Middle frontal gyrus (tissue), 1 donor: ENCODE measurements at regions not wholly inside any gene's neighbourhood (a gene's known extent, or its start where the extent isn't known, plus 50 kb on each side); places are given as distances from the start of the nearest gene placed in this dataset.

Experiments
- DNase-seq: peaks from one replicate; pipeline ENCODE4 v3.0.0-alpha.2; 2015; ENCODE audit warnings: low spot score; ENCODE audit errors: extremely low spot score

GRCh38 chr15:29429584-29429983, 160.0 kb upstream of the NSMCE3 start:
- DNase-seq: no peak

- no peak for DNase-seq
Observed at GRCh38 chr15:29428925-29429573, 159.4 kb upstream of the NSMCE3 start.

- no peak for DNase-seq
Observed at GRCh38 chr15:29425864-29426263, 156.2 kb upstream of the NSMCE3 start.

GRCh38 chr15:29424118-29424517, 154.5 kb upstream of the NSMCE3 start:
- DNase-seq: no peak

GRCh38 chr15:29422606-29423005, 153.0 kb upstream of the NSMCE3 start:
- DNase-seq: no peak

GRCh38 chr15:29420188-29420587, 150.6 kb upstream of the NSMCE3 start:
- DNase-seq: no peak

- no peak for DNase-seq
Observed at GRCh38 chr15:29418931-29419330, 149.3 kb upstream of the NSMCE3 start.

GRCh38 chr15:29418178-29418577, 148.6 kb upstream of the NSMCE3 start:
- DNase-seq: no peak

GRCh38 chr15:29411299-29411698, 141.7 kb upstream of the NSMCE3 start:
- DNase-seq: no peak

- DNase-seq: no peak
Observed at GRCh38 chr15:29410338-29410737, 140.7 kb upstream of the NSMCE3 start.

- no peak for DNase-seq
Observed at GRCh38 chr15:29409890-29410289, 140.3 kb upstream of the NSMCE3 start.

GRCh38 chr15:29405564-29405963, 135.9 kb upstream of the NSMCE3 start:
- no peak for DNase-seq

- DNase-seq: no peak
Observed at GRCh38 chr15:29403772-29404171, 134.2 kb upstream of the NSMCE3 start.

- no peak for DNase-seq
Observed at GRCh38 chr15:29401644-29402043, 132.0 kb upstream of the NSMCE3 start.

- DNase-seq: no peak
Observed at GRCh38 chr15:29400701-29401100, 131.1 kb upstream of the NSMCE3 start.

GRCh38 chr15:29398907-29399306, 129.3 kb upstream of the NSMCE3 start:
- DNase-seq: no peak

- no peak for DNase-seq
Observed at GRCh38 chr15:29396176-29396811, 126.7 kb upstream of the NSMCE3 start.

GRCh38 chr15:29393443-29393842, 123.8 kb upstream of the NSMCE3 start:
- DNase-seq: no peak

GRCh38 chr15:29392358-29392757, 122.7 kb upstream of the NSMCE3 start:
- no peak for DNase-seq

- no peak for DNase-seq
Observed at GRCh38 chr15:29390051-29390450, 120.4 kb upstream of the NSMCE3 start.

GRCh38 chr15:29386523-29386922, 116.9 kb upstream of the NSMCE3 start:
- DNase-seq: no peak

- DNase-seq: no peak
Observed at GRCh38 chr15:29383367-29383766, 113.7 kb upstream of the NSMCE3 start.

- DNase-seq: no peak
Observed at GRCh38 chr15:29382862-29383261, 113.2 kb upstream of the NSMCE3 start.
